ENCODE measurements at regions not wholly inside any gene's neighbourhood (a gene's known extent, or its start where the extent isn't known, plus 50 kb on each side); places are given as distances from the start of the nearest gene placed in this dataset.

DNA sequence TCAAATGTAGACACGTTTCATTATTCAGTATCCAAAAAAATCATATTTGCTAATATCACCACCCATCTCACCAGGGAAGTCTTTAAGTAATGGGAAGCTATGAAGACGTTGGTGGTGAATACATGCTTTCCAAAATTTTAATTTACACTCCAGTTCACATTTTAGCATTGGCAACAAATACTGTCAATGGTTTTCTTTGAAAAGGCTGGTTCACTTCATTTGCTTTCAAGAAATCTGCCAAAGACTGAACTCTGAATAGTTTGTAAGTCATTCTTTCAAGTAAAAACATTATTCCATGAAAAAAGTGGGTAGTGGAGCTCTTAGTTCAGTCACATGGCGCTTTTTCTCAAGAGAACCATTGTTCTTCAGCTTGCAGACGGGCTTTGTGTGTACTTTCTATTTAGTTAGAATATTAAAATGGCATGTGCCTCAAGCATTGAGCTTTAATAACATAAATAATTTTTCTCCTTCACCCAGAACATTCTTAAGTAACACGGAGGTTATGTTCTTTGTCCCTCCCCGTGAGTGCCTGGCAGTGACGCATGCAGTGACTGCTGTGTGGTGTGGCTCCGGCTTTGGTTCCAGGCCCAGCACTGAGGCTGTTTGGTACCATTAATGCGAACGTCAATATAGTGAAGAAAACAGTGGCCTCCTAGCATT, 300.0 kb upstream of the HDAC4 start:
- no peak for DNase-seq

DNA sequence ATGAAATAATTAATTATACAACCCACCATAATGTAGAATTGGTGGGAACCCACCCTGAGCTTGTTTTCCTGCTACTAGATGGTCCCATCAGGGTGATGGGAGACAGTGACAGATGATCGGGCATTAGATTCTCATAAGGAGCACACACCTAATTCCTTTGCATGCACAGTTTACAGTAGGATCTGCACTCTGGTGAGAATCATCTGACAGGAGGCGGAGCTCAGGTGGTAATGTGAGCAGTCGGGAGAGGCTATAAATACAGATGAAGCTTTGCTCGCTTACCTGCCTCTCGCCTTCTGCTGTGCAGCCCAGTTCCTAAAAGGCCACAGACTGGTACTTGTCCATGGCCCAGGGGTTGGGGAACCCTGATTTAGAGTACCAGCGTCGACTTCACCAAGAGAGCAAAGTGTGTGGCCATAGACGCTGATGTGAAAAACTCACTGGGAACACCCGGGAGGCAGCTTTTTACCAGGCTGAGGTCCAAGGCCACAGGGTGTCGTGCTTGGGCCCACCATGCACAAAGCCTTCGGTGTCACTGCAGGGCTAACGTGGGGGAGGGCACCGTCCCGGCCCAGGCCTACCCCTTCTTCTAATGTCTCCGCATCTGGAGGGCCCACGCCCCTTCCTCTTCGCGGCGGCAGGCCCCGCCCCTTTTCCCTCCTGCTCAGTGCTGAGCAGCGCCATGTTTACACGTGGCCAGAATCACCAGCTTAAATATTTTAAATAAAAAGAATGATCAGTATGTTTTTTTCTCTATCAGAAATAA, 296.8 kb upstream of the HDAC4 start:
- DNase-seq: no peak

GRCh38 chr2:239696559-239697207, 295.9 kb upstream of the HDAC4 start:
- DNase-seq: no peak

- DNase-seq: no peak
Measured at GRCh38 chr2:239695728-239696240, 295.0 kb upstream of the HDAC4 start.

GRCh38 chr2:239695106-239695727, 294.4 kb upstream of the HDAC4 start:
- DNase-seq: no peak

DNA sequence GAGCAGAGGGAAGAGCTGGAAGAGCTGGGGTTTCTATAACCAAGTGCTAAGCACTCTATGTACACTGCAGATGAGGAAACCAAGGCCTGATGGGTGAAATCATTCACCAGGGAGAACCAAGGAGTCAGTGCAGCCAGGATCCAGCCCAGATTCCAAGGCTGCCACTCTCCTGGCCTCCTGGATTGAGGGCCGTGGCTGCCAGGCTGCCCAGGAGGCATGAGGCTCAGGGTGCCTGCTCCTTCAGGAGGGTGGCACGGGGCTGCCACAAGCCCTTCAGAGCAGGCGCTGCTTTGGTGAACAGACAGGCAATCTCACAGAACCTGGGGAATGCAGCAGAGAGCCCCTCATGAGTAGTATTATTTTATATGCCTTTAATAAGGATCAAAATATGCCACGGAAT, 293.7 kb upstream of the HDAC4 start:
- no peak for DNase-seq

DNA sequence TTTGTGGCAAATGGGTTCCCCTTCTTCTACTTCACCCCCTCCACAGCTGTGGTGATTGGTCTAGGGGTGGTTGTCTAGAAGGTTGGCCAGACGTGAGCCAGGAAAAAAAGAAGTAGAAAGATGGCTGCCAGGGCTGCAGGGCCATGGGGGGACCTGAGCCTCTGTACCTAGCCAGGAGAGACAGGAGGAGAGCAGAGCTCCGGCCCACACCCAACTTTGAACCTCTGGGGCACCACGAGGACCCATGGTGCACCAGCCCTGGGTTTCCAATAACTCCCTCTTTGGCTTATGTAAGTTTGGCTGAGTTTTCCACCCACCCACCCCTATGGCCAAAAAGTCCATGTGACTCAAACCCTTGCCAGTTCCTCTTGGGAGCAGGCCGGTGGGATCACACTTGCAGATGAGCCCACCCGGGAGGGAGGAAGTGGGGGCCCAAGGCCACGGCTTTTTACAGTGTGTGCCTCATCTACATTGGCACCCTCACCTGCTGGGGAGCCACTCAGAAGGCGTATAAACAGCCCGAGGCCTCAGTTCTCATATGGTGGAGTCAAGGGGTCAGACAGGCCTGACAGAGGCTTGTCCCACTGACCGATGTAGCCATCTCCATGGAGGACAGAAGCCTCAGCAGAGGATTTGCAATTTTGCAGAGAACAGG, 293.1 kb upstream of the HDAC4 start:
- no peak for DNase-seq

DNA sequence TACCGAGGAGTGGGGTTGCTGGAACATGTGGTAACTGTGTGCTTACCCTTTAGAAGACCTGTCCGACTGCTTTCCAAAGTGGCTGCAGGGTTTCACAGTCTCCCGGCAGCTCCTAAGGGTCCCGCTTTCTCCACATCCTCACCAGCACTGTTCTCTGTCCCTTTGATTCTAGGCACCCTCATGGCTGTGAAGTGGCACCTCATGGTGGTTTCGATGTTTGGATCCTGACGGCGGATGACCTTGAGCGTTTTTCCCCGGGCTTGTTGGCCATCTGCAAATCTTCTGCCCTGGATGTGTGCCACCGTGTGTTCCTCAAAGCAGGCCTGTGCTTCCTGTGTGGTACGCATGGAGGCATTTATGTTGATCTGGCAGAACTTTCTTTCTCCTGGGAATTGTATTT, 292.5 kb upstream of the HDAC4 start:
- no peak for DNase-seq

GRCh38 chr2:239692919-239693318, 292.1 kb upstream of the HDAC4 start:
- DNase-seq: no peak

DNA sequence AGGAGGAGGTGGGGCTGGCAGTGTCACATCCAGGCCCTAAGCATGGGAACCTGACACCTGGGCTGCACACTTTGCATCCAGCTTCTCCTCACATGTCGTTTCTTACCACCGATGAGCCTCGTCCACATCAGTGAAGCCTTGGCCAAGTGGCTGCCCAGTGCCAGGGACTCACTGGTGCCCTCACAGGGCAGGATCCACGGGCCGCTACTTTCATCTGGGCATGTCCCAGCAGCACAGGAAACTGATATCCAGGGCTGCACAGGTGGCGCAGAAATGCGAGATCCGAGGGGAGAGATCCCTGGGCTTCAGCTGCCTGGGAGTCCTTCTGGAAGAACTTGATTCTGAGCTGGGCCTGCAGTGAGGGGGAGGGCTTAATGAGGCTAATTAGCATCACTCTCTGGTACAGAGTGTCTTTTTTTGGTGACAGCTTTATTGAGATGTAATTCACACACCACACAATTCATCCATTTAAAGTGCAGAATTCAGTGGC, 291.6 kb upstream of the HDAC4 start:
- no peak for DNase-seq

DNA sequence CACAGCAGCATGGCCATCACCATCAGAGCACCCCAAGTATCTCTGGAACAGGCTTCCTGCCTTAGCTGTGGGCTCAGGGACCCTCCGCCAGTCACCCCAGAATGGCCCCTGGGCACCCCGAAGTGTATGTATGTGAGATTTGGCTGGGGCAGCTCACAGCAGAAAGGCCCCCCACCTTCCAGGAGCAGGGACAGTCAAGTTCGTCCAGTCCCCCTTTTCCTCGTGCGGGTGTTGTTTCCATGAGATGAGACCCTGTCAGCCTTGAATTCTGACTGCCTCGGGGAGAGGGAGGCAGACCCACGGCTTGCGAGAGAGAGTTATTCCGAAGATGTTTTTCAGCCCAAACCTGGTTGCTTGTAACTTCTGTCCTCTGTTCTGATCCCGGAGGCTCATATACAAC, 290.9 kb upstream of the HDAC4 start:
- no peak for DNase-seq

DNA sequence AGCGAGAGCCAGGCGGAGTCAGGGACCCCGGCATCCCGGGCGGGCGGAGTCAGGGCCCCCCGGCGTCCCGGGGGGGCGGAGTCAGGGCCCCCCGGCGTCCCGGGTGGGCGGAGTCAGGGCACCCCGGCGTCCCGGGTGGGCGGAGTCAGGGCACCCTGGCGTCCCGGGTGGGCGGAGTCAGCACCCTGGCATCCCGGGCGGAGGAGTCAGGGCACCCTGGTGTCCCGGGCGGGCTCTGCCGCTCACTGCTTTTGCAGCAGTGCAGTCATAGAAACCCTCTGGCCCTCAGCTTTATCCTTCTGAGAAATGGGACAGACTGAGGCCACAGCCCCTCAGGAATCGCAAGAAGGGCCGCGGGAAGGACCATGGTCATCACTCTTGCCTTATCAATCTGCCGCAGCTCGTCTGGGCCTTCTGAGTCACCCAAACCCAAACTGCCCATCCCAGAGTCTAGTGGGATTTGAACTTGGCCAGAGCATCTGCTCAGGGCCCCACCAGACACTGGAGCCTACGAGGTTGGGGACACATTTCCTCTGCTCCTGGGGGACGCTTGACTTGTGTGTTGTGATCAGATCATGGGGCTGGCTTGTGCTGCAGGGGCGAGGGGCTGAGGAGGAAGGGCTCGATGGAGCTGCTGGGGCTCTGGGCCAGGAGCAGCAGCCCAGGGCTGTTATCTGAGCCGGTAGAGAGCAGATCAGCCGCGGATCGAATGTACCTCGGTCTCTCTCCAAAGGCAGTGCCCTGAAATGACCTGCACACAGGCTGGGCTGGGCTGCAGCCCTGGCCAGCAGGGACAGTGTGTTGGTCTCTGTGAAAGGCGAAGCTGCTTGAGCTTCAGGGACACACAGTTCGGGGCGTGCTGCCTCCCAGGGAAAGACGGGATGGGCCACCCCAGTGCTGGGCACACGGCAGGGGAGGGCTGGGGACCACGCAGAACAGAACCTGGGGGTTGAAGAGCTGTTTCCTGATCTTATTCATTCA, 290.1 kb upstream of the HDAC4 start:
- no peak for DNase-seq

- no peak for DNase-seq
Measured at GRCh38 chr2:239689985-239690384, 289.2 kb upstream of the HDAC4 start.

DNA sequence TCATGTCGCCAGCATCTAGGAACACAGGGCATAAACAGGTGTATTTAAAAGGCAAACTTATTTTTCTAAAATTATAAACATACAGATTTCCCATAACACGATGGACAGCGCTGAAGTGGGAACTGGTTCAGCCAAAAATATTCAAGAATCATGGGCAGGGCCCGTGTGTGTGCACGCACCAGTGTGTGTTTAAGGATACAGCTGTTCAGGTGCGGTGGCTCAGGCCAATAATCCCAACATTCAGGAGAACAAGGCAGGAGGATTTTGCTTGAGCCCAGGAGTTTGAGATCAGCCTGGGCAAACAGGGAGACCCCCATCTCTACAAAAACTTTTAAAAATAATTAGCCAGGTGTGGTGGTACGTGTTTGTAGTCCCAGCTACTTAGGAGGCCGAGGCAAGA, 288.6 kb upstream of the HDAC4 start:
- DNase-seq: no peak

DNA sequence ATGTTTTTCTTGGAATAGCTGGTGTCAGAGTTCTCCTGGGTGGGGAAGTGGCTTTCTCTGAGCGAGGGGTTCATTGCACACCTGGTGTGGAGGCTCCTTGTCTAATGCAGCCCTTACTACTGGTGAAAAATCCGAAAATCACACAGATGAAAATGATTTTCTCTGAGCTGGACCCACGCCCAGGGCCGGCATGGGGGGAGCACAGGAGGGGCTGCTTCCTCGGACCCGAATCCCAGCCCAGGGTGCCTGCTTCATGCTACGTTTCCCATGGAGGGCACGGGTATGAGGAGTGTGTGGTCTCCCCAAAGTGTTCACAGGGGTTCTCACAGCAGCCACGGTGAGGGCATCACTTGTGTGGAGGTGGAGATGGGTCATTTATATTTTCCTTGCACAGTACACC, 288.0 kb upstream of the HDAC4 start:
- no peak for DNase-seq

GRCh38 chr2:239688122-239688681, 287.4 kb upstream of the HDAC4 start:
- no peak for DNase-seq

DNA sequence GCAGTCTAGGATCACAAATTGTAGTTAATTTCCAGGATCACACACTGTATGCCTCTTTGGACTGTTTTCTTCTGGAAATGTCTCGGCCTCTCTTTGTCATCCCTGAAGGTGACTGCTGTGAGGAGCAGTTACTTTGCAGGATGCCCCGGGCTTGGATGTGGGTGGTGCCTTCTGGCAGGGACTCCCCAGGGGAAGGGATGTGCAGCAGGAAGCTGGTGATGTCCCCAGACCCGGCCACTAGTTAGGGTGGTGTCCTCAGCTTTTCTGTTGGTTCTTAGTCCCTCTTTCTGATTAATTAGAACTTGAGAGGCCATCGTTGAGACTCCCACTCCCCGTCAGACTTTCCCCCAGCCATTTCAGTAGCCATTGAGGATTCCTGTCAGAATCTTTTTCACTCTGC, 286.6 kb upstream of the HDAC4 start:
- no peak for DNase-seq

GRCh38 chr2:239685965-239686364, 285.1 kb upstream of the HDAC4 start:
- DNase-seq: no peak

DNA sequence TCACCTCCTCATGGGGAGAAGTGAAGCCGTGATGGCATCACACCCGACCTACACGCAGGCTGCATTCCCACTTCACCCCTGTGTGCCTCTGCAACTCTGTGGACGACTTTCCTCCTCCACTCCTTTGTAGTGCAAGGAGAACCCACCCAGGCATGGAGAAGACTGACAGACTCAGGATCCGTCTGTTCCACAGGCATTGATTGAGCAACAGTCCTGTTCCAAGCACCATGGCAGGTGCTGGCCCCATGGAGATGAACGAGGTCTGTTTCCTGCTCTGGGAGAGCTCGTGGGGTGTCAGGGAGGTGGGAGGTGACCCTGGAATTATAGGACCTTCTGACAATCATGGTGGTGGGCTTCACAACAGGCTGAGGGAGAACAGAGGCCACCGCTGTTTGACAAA, 284.7 kb upstream of the HDAC4 start:
- DNase-seq: no peak

GRCh38 chr2:239684996-239685395, 284.2 kb upstream of the HDAC4 start:
- DNase-seq: no peak

- DNase-seq: no peak
Measured at GRCh38 chr2:239684271-239684810, 283.5 kb upstream of the HDAC4 start.
